Endothelial cell of umbilical vein (primary cell): ENCODE measurements at regions not wholly inside any gene's neighbourhood (a gene's known extent, or its start where the extent isn't known, plus 50 kb on each side); places are given as distances from the start of the nearest gene placed in this dataset.

Experiments
- BruUV-seq: library from RNA; stranded (reverse); fragments of 400-500 nt; replicated peaks from 2 replicates; lab custom pipeline; 2021; lab: Mats Ljungman, UMichigan
- CTCF ChIA-PET: fragments of 300-600, 350-600 bp; sonication (Branson Sonifier 250); formaldehyde crosslinking; loops from one replicate; lab custom pipeline; 2021; ENCODE audit warnings: antibody characterized with exemption, inconsistent platforms; lab: Charles Lee
- POLR2A ChIA-PET: fragments of 300-600, 350-600 bp; sonication (Branson Sonifier 250); formaldehyde crosslinking; loops from one replicate; lab custom pipeline; 2021; ENCODE audit warnings: antibody characterized with exemption, inconsistent platforms; lab: Charles Lee
- DNase-seq: peaks from one replicate; pipeline ENCODE4 v3.0.0-alpha.2; 2011; ENCODE audit warnings: low read depth, low spot score
- FAIRE-seq: peaks from 2 replicates; lab custom pipeline; 2011; peaks lifted over from hg19 to GRCh38; lab: Jason Lieb, UNC
- H2AFZ ChIP-seq: 2 replicates; pipeline ENCODE4 v1.6.0; 2012; ENCODE audit warnings: low read depth, low read length, control low read depth, inconsistent platforms
- H3K27ac ChIP-seq: 2 replicates; pipeline ENCODE4 v1.5.1; 2011; ENCODE audit warnings: low read depth, mild to moderate bottlenecking, control low read depth, low read length, moderate library complexity; ENCODE audit not compliant: insufficient read depth
- H3K27me3 ChIP-seq, 2 experiments: 2 replicates each; pipeline versions ENCODE4 v1.6.0 to v1.6.1; 2011; ENCODE audit warnings: low read length in 2 of 2, mixed read lengths in 1 of 2; ENCODE audit not compliant: control insufficient read depth in 2 of 2, insufficient read depth in 2 of 2
- H3K36me3 ChIP-seq, 2 experiments: 2 replicates in 1 of 2; 3 replicates in 1 of 2; pipeline ENCODE4 v1.5.1; 2011; ENCODE audit warnings: low read length in 2 of 2, mild to moderate bottlenecking in 1 of 2, moderate library complexity in 1 of 2; ENCODE audit not compliant: control insufficient read depth in 2 of 2, insufficient read depth in 2 of 2; ENCODE audit errors: extremely low read depth in 1 of 2
- H3K4me1 ChIP-seq: 3 replicates; pipeline ENCODE4 v1.5.1; 2011; ENCODE audit warnings: mild to moderate bottlenecking, low read length; ENCODE audit not compliant: control insufficient read depth, insufficient read depth; ENCODE audit errors: extremely low read depth
- H3K4me2 ChIP-seq: 2 replicates; pipeline ENCODE4 v1.6.1; 2011; ENCODE audit warnings: low read length, control low read depth, mixed read lengths; ENCODE audit not compliant: insufficient read depth
- H3K4me3 ChIP-seq, 3 experiments: fragments of 200-600 bp in 1 of 3; sonication (generic), shearing (Covaris generic) in 1 of 3; replicated peaks in 1 of 3; 2 replicates each; pipeline ENCODE4 v1.5.1; 2011 to 2016; ENCODE audit warnings: control low read depth in 3 of 3, low read length in 3 of 3, mild to moderate bottlenecking in 2 of 3, inconsistent platforms in 1 of 3, low read depth in 1 of 3, moderate library complexity in 1 of 3; ENCODE audit not compliant: insufficient read depth in 1 of 3
- H3K79me2 ChIP-seq: 2 replicates; pipeline ENCODE4 v1.6.0; 2012; ENCODE audit warnings: low read length, inconsistent platforms; ENCODE audit not compliant: control insufficient read depth, insufficient read depth
- H3K9ac ChIP-seq: replicated peaks from 2 replicates; pipeline ENCODE3; 2011; ENCODE audit warnings: low read length, control low read depth; ENCODE audit not compliant: insufficient read depth; ENCODE audit errors: extremely low read depth
- H3K9me1 ChIP-seq: replicated peaks from 3 replicates; pipeline ENCODE4 v1.6.0; 2011; ENCODE audit warnings: mild to moderate bottlenecking, low read length; ENCODE audit not compliant: control insufficient read depth, insufficient read depth; ENCODE audit errors: extremely low read depth
- H3K9me3 ChIP-seq: replicated peaks from 2 replicates; pipeline ENCODE4 v1.5.1; 2012; ENCODE audit warnings: low read length, inconsistent platforms; ENCODE audit not compliant: control insufficient read depth, insufficient read depth
- H4K20me1 ChIP-seq: replicated peaks from 2 replicates; pipeline ENCODE3; 2011; ENCODE audit warnings: mild to moderate bottlenecking, low read length; ENCODE audit not compliant: control insufficient read depth, insufficient read depth; ENCODE audit errors: extremely low read depth
- FOS ChIP-seq: IDR thresholded peaks from 2 replicates; pipeline ENCODE4 v1.6.1; 2011; ENCODE audit warnings: mild to moderate bottlenecking, low read length, moderate library complexity, borderline replicate concordance; ENCODE audit not compliant: insufficient read depth
- GATA2 ChIP-seq: IDR thresholded peaks from 2 replicates; pipeline ENCODE4 v1.7.0; 2011; ENCODE audit warnings: low read depth, mild to moderate bottlenecking, moderate library complexity, mixed read lengths, low read length; ENCODE audit not compliant: insufficient read length, insufficient read depth
- JUN ChIP-seq: IDR thresholded peaks from 2 replicates; pipeline ENCODE4 v1.6.1; 2011; ENCODE audit warnings: borderline replicate concordance, low read depth; ENCODE audit not compliant: insufficient read length, insufficient read depth
- MAX ChIP-seq: IDR thresholded peaks from 2 replicates; pipeline ENCODE4 v1.6.1; 2011; ENCODE audit not compliant: insufficient read depth, insufficient read length
- MYC ChIP-seq: IDR thresholded peaks from one replicate; pipeline ENCODE4 v1.6.1; 2011; ENCODE audit warnings: mild to moderate bottlenecking, low read depth, low read length
- POLR2A ChIP-seq: IDR thresholded peaks from 2 replicates; pipeline ENCODE4 v1.6.1; 2012; ENCODE audit warnings: low read depth, mild to moderate bottlenecking, control low read depth, low read length
- POLR2AphosphoS5 ChIP-seq: IDR thresholded peaks from 2 replicates; pipeline ENCODE4 v1.6.1; 2012; ENCODE audit warnings: low read depth, mild to moderate bottlenecking, control low read depth, low read length, moderate library complexity; ENCODE audit not compliant: insufficient read depth
- dilution Hi-C: fragments of 300-500 bp; cut with MboI; formaldehyde crosslinking; loops from one replicate; pipeline ENCODE4 v1.15.0; 2019; ENCODE audit warnings: low sequenced_read_pairs; ENCODE audit not compliant: extremely low pct_ligation_motif_present
- intact Hi-C: fragments of 100-400 bp; cut with micrococcal nuclease; formaldehyde crosslinking; loops from one replicate; pipeline ENCODE4 v1.10.0; 2022

- Histone ChIP-seq H3K4me3 (no peak overlapping the region), H3K27ac (no peak overlapping the region), H3K36me3 (no peaks in the 10 kb centered on the region), H3K9me1 (no peaks in the 10 kb centered on the region), H3K4me1 (no peaks in the 10 kb centered on the region), H3K27me3 (peaks cover 0 to 2% of the 10 kb centered on the region in 2 experiments), H3K9ac (no peak overlapping the region), H3K4me2 (no peak overlapping the region), H2AFZ (no peak overlapping the region), H3K79me2 (no peaks in the 10 kb centered on the region), H3K9me3 (no peaks in the 10 kb centered on the region), H4K20me1 (no peaks in the 10 kb centered on the region)
- BruUV-seq = no TSS peak
- ChIA-PET POLR2A (no interaction called here), CTCF (no interaction called here)
- TF ChIP-seq MYC (no peak), POLR2AphosphoS5 (no peak)
- DNase-seq = no peak
- dilution Hi-C loops (no loop called here), intact Hi-C loops (no loop called here)
- no peak for FAIRE-seq
Measured at GRCh38 chr1:94708811-94709210, 111.3 kb upstream of the SLC44A3 start.

- CTCF ChIA-PET = no interaction called here
- no peaks in the 10 kb centered on the region for H3K9me3 ChIP-seq
- peaks cover 0 to 2% of the 10 kb centered on the region in 2 experiments for H3K27me3 ChIP-seq
- H4K20me1 ChIP-seq = no peaks in the 10 kb centered on the region
- dilution Hi-C loops (no loop called here), intact Hi-C loops (no loop called here)
- H3K27ac ChIP-seq = no peak overlapping the region
- H3K79me2 ChIP-seq = no peaks in the 10 kb centered on the region
- H3K4me2 ChIP-seq = no peak overlapping the region
- POLR2A ChIA-PET = no interaction called here
- no peak for DNase-seq
- FAIRE-seq = no peak
- H3K9me1 ChIP-seq = no peaks in the 10 kb centered on the region
- no peak overlapping the region for H3K9ac ChIP-seq
- TF ChIP-seq POLR2AphosphoS5 (no peak), POLR2A (no peak), GATA2 (no peak), MAX (no peak), FOS (no peak), JUN (no peak)
- BruUV-seq = no TSS peak
- no peak overlapping the region for H2AFZ ChIP-seq
- H3K4me1 ChIP-seq = no peaks in the 10 kb centered on the region
- no peak overlapping the region for H3K4me3 ChIP-seq
- H3K36me3 ChIP-seq = no peaks in the 10 kb centered on the region
Measured at GRCh38 chr1:94708299-94708685, 111.9 kb upstream of the SLC44A3 start.
